AG10803 (cell line): ENCODE measurements at regions not wholly inside any gene's neighbourhood (a gene's known extent, or its start where the extent isn't known, plus 50 kb on each side); places are given as distances from the start of the nearest gene placed in this dataset.

Experiments
- DNase-seq: peaks from one replicate; pipeline ENCODE4 v3.0.0; 2010; ENCODE audit warnings: low read depth
- H3K4me3 ChIP-seq: 2 replicates; pipeline ENCODE4 v1.5.1; 2011; ENCODE audit warnings: mild to moderate bottlenecking, low read length, control low read depth
- CTCF ChIP-seq: conservative IDR thresholded peaks from 2 replicates; pipeline ENCODE4 v1.5.1; 2011; ENCODE audit warnings: mild to moderate bottlenecking, low read length, control low read depth, inconsistent platforms

DNA sequence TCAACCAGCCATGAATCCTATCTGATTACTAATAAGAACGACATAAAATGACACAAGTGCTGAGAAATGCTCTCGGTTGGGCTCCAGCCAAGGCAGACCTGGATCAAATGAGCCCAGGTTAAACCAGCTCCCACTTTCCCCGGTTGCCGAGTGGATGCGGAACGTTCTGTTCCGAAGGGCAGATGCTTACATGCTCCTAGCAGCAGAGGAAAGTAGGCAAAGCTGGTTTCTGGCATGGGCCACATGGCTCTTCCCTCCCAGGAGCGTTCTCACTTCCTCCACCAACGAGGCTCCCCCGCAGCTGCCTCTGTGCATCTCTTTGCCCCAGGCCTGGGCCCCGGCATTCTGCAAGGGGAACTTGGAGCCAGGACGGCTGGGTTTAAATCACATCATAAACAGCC lies 61.8 kb upstream of the SDK1 start:
- no peak overlapping the region for H3K4me3 ChIP-seq
- TF ChIP-seq CTCF, result no peak
- DNase-seq, result no peak

DNA sequence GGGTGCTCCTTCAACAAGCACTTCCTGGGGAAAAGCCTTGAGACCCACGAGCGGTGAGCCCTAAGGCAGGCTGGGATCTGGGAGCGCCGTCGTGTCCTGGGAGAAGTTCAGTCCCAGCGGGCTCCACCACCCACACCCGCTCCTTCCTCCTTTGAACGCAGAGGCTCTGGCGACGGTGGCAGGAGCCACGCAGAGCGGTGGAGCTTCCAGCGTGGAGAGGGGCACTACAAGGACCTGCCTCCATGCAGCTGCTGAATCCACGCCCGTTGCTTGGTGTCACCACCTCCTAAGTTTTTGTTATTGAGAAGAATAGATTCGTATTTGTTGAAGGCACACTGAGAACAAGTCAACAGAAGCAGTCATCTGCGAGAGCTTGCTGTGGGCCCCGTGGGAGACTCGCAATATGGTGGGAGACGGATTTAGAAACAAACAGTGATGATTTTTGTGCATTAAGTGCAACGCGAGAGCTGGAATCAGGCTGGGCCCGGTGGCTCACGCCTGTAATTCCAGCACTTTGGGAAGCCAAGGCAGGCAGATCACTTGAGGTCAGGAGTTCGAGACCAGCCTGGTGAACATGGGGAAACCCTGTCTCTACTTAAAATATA lies 60.1 kb upstream of the SDK1 start:
- DNase-seq, result no peak
- no peak overlapping the region for H3K4me3 ChIP-seq
- TF ChIP-seq CTCF, result no peak

GRCh38 chr7:3241686-3242258 lies 59.3 kb upstream of the SDK1 start:
- H3K4me3 ChIP-seq, result no peak overlapping the region
- DNase-seq, result no peak
- no peak for TF ChIP-seq CTCF

DNA sequence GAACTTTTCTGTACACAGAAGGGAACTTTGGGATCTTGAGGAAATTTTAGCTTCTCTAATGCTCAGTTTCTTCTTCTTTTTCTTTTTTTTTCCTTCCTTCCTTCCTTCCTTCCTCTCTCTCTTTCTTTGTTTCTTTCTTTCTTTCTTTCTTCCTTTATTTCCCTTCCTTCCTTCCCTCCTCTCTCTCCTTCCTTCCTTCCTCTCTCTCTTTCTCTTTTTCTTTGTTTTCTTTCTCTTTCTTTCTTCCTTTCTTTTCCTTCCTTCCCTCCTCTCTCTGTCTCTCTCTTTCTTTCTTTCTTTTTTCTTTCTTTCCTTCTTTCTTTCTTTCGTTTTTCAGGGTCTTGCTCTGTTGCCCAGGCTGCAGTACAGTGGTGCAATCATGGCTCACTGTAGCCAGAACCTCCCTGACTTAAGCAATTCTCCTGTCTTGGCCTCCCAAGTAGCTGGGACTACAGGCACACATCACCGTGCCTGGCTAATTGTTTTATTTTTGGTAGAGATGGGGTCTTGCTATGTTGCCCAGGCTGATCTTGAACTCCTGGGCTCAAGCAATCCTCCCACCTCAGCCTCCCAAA lies 58.6 kb upstream of the SDK1 start:
- no peak for TF ChIP-seq CTCF
- no peak overlapping the region for H3K4me3 ChIP-seq
- DNase-seq, result no peak

GRCh38 chr7:3243256-3243655 lies 57.8 kb upstream of the SDK1 start:
- no peak for DNase-seq
- H3K4me3 ChIP-seq, result no peak overlapping the region
- no peak for TF ChIP-seq CTCF

DNA sequence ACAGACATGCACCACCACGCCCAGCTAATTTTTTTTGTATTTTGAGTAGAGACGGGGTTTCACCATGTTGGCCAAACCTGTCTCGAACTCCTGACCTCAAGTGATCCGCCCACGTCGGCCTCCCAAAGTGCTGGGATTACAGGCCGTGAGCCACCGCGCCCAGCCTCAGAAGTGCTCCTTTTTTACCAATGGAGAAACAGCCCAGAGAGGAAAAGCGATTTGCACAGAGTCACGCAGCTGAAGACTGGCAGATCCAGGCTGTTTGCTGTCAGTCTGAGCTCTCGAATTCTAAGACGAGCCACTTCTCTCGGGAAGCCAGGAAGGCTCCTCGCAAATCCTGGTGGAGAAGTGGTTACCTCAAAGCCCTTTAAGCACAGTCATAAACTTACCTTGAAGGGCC lies 57.4 kb upstream of the SDK1 start:
- H3K4me3 ChIP-seq, result no peak overlapping the region
- no peak for DNase-seq
- TF ChIP-seq CTCF, result no peak

- DNase-seq, result no peak
- H3K4me3 ChIP-seq, result no peak overlapping the region
- TF ChIP-seq CTCF, result no peak
Measured at GRCh38 chr7:3244241-3244814, 56.7 kb upstream of the SDK1 start.
